ENCODE measurements at regions not wholly inside any gene's neighbourhood (a gene's known extent, or its start where the extent isn't known, plus 50 kb on each side); places are given as distances from the start of the nearest gene placed in this dataset.

DNA sequence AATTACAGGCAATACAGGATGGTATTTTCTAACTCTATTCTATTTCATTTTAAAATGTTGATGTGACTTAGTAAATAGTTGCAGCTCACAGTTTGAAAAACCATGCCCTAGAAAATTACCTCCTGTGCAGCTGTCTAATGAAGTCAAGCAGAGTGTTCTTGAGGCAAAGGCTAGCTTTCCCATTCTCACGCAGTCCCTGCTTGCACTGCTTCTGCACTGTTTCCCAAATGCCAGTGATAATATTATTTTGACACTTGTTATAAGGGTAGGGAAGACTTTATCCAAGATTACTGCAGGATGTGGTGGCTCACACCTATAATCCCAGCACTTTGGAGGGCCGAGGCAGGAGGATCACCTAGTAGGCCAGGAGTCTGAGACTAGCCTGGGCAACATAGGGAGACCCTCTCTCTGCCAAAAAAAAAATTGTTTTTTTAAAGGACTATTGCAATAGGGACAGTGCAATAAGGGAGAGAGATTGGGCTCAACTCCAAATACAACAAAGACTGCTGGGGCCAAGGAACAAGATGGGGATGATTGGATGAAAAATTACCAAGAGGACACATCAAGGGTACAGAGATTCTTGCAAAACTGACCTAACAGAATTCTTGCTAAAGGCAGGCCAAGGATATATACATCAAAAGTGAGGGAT lies 196.1 kb downstream of the LY86 start:
- DNase-seq, result no peak

- DNase-seq, result no peak
These were observed 196.6 kb downstream of the LY86 start for GRCh38 chr6:6785163-6785521.

- no peak for DNase-seq
These were observed 200.0 kb downstream of the LY86 start for GRCh38 chr6:6788394-6789032.

- DNase-seq, result no peak
These were observed 201.9 kb downstream of the LY86 start for GRCh38 chr6:6790393-6790792.

- DNase-seq, result no peak
These were observed 202.4 kb downstream of the LY86 start for GRCh38 chr6:6790891-6791290.

DNA sequence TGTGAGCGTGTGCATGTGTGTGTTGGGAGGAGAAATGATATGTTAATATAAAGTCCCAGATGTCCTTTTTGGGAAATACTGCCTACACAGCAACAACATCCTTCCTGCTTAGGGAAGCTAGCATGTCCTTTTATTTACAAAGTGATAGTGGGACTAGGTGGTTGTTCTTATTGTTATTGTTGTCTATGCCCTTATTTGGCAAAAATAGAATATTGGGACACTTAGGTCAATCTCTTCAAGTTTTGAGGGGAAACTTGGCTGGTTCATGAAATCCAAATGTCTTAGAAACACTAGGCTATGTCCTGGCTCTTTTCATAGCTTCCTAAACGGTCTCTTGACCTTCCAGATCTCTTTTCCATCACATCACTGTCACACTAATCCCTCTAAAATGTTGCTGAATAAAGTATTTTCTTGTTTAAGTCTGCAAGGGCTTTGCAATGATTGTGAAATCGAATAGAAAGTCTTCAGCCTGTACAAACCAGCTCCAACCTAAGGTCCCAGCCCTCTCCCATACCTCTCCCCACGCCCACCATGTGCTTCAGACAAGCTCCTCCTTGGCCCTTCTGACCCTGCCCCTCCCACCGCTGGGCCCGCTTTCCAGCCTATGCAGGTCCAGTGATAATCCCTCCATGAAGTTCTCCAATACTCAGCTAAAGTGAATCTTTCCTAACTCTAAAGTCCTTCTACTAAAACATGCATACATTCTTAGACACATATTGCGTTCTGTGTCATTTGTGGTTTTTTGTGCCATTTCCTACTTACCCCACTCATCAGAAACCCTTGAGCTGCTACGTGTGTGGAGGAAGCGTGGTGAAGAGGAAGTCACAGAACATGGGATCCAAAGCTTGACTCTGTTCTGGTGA lies 205.1 kb downstream of the LY86 start:
- DNase-seq, result no peak

GRCh38 chr6:6795393-6795792 lies 206.9 kb downstream of the LY86 start:
- DNase-seq, result no peak

DNA sequence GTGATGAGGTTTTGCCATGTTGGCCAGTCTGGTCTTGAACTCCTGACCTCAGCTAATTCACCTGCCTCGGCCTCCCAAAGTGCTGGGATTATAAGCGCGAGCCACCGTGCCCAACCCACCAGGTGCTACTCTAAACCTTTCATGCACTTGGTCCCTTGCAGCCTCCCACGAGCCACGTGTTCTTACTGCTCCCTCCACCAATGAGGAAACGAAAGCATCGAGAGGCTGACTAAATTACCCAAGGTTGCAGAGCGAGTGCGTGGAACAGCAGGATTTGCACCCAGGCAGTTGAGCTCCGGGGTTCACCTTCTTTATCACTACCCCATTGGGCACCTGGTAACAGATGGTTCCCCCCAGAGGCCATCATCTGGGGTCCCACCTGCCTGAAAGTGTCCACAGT lies 208.3 kb downstream of the LY86 start:
- DNase-seq, result no peak

GRCh38 chr6:6798448-6798860 lies 209.9 kb downstream of the LY86 start:
- no peak for DNase-seq

DNA sequence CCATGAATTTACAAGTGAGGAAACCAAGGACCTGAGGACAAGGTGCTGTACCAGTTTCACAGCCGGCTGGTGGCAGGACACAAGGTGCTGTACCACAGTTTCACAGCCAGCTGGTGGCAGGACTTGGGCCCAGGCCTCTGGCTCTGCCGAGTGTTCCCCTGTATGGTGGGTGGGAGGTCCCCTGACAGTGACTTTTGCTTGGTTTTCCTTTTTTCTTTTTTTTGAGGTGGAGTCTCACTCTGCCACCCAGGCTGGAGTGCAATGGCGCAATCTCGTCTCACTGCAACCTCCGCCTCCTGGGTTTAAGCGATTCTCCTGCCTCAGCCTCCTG lies 212.4 kb downstream of the LY86 start:
- DNase-seq, result no peak

DNA sequence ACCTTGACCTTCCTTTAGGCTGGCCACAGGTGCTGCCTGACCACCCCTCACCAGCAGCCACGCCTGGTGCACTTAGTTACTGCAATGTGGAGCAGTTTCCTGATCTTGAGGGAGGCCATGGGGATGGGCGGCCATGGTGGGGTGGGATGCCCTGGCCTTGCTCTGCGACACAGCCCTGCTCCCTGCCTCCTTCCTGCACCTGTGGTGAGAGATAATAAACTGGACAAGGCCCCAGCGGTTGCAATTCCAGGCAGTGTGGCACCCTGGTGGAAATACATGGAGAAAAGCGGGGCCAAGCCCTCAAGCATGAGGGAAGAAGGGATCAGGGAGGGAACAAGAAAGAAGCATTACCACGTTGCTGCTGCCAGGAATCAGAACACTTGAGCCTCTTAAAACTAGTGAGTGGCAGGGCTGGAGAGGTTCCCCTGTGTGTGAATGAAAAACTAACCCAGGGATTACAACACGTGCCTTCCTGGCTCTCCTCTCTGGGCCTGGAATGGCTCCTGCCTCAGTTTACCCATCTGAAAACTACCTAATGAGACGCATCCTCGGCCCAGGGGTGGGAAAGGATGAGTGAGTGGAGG lies 213.2 kb downstream of the LY86 start:
- no peak for DNase-seq

DNA sequence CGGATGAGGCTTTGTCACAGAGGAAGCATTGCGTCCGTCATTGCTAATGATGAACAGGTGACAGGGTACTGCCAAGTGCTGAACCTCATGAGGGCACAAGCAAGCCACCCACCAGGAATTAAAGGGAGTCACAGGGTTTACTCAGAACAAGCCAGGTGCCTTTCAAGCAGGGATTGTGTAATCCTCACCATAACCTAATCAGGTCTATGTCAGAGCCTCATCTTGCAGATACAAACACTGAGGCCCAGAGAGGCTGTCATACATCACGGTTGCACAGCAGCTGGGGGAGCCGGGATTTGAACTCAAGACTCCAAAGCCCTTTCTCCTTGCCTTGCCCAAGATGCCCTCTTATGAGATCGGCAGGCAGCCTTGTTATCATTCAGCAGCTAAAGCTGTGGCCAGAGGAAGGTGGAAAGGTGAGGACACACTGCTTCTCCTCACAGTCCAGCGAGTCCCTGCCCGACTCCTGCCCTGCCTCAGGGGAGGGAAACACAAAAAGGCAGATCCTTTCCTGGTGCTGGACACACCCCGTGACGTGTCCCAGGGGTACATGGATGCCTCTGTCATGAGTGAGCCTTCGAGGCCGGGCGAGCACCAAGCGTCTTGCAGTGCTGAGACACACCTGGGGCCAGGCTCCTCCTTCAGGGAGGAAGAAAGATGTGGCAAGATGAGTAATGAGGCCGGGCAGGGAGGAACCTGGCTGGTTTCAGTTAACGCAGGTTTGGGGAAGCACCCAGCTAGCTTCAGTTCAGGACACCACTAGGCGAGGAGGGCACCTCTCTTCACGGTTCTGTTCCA lies 214.9 kb downstream of the LY86 start:
- DNase-seq, result no peak

- no peak for DNase-seq
These were observed 216.5 kb downstream of the LY86 start for GRCh38 chr6:6804843-6805615.

DNA sequence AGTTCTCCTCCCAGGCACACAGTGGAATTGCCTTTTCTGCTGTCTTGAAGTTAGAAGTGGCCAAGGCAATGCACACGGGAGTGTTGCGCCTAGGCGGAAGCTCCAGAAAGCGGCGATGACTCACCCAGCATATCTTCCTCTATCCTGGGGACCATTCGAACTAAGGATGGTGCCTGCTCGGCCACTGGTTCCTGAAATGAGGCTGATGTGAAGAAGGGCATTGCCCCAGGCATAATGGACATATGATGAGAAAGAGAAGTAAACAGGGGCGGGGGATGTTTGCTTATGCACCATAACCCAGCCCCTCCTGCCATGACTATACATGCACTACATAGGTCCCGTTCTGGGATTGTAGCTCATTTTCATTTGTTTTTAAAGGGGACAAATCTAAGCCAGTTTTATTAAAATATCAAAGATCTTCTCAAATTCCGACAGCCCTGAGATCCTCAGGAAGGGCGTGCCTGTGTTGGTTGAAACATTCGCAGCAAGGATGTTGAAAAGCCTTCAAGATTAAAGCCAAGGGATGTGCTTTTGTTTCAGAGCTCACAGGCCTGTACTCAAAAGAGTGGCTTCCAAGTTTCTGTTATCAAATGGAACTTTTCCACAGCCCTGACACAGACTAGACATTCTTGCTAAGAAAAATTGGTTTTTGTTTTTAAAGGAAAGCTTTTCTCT lies 218.5 kb downstream of the LY86 start:
- no peak for DNase-seq

GRCh38 chr6:6808343-6808742 lies 219.8 kb downstream of the LY86 start:
- no peak for DNase-seq

GRCh38 chr6:6808915-6809314 lies 220.4 kb downstream of the LY86 start:
- no peak for DNase-seq

- DNase-seq, result no peak
These were observed 222.2 kb downstream of the LY86 start for GRCh38 chr6:6810727-6811126.

- DNase-seq, result no peak
These were observed 222.8 kb downstream of the LY86 start for GRCh38 chr6:6811128-6812009.

GRCh38 chr6:6812427-6812826 lies 223.9 kb downstream of the LY86 start:
- no peak for DNase-seq

DNA sequence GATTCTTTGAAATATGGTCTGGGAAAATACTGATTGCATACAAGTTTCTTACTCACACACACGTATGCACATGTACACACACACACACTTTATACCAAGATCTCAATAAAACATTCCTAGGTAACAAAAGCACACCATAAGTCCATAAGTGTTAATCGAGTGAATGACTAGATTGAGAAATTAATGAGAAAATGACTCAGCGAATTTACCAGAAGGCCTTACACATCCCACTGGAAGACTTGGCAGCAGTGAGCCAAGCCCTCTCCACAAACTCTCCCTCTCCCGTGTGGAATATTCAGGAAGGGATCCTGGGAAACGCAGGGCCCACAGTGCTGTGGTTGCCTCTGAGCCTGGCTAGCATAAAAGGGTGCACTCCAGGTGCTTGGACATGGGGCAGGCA lies 227.2 kb downstream of the LY86 start:
- DNase-seq, result no peak

- DNase-seq, result no peak
These were observed 228.2 kb downstream of the LY86 start for GRCh38 chr6:6816716-6817115.

Measured in stimulated activated CD4-positive, alpha-beta T cell treated with anti-CD3 and anti-CD28 coated beads, Interleukin-2, amount 100 ng/mL, for 24 hours (primary cell).